ENCODE measurements at regions not wholly inside any gene's neighbourhood (a gene's known extent, or its start where the extent isn't known, plus 50 kb on each side); places are given as distances from the start of the nearest gene placed in this dataset.
"Not testable (repeated sequence)": the region's sequence is repeated elsewhere in the genome, so short reads cannot be mapped to it uniquely, and the experiment has no call there.

DNA sequence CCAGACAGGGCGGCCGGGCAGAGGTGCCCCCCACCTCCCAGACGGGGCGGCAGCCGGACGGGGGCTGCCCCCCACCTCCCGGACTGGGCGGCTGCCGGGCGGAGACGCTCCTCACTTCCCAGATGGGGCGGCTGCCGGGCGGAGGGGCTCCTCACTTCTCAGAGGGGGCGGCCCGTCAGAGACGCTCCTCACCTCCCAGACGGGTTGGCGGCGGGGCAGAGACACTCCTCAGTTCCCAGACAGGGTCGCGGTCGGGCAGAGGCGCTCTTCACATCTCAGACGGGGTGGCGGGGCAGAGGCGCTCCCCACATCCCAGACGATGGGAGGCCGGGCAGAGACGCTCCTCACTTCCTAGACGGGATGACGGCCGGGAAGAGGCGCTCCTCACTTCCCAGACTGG is 68.5 kb upstream of the GPC4 start:
- not testable (repeated sequence) for H3K9me3 Mint-ChIP-seq (ENCODE audit: unreplicated experiment); H3K27ac Mint-ChIP-seq (ENCODE audit: unreplicated experiment); DNase-seq (ENCODE audit: extremely low spot score, unreplicated experiment); H3K4me3 Mint-ChIP-seq (ENCODE audit: unreplicated experiment); H3K27me3 Mint-ChIP-seq (ENCODE audit: unreplicated experiment); H3K36me3 Mint-ChIP-seq (ENCODE audit: unreplicated experiment)
- H3K4me1 Mint-ChIP-seq (ENCODE audit: unreplicated experiment), result peaks cover 14% of the 10 kb centered on the region

DNA sequence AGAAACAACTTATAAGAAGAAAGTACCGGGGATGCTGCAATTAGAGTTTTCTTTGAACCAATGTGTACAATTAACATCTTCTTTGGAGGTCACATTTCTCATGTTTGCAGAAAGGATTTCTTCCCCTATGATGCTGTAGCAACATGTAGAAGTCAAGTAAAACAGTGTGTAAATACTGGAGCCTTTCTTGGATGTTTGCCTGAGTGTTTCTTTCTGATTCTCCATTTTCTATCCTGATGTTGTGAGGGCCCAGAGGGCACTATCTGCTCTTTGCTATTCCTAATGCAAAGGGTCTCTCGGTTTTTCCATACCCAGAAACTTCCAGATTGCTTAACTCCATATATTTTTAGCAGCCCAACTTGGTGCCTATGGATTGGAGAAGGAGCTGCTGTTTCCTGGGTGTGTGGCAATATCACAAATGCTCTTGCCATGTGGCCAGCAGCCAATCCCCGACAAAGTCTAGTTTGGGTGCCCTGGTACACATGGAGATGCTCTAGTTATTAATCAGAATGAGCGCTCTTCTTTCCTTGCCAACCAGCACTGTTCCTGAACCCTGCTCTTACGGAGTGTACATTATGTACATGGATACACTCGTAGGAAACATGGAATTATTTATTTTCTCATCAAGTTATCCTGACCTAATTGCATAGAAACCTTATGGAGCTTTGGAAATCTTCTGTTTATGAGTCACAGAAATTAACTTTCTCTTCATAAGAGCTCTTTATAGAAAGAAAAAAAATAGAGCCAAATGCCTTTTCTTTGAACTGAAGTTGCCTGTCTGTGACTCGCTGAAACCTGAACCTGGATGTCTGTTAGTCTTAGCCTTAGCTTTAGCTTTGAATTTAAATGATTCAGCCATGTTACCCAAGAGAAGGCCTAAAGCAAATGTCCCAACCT is 67.0 kb upstream of the GPC4 start:
- H3K27ac Mint-ChIP-seq (ENCODE audit: unreplicated experiment), result peak overlapping the region; percentile 29
- DNase-seq (ENCODE audit: extremely low spot score, unreplicated experiment), result no peak
- H3K36me3 Mint-ChIP-seq (ENCODE audit: unreplicated experiment), result no peaks in the 10 kb centered on the region
- H3K9me3 Mint-ChIP-seq (ENCODE audit: unreplicated experiment), result no peaks in the 10 kb centered on the region
- TF ChIP-seq, protein P1, sequence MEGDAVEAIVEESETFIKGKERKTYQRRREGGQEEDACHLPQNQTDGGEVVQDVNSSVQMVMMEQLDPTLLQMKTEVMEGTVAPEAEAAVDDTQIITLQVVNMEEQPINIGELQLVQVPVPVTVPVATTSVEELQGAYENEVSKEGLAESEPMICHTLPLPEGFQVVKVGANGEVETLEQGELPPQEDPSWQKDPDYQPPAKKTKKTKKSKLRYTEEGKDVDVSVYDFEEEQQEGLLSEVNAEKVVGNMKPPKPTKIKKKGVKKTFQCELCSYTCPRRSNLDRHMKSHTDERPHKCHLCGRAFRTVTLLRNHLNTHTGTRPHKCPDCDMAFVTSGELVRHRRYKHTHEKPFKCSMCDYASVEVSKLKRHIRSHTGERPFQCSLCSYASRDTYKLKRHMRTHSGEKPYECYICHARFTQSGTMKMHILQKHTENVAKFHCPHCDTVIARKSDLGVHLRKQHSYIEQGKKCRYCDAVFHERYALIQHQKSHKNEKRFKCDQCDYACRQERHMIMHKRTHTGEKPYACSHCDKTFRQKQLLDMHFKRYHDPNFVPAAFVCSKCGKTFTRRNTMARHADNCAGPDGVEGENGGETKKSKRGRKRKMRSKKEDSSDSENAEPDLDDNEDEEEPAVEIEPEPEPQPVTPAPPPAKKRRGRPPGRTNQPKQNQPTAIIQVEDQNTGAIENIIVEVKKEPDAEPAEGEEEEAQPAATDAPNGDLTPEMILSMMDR (IDR thresholded peaks at IDR 0.05), result no peak
- no peak overlapping the region for H3K4me3 Mint-ChIP-seq (ENCODE audit: unreplicated experiment)
- peaks cover 28% of the 10 kb centered on the region for H3K4me1 Mint-ChIP-seq (ENCODE audit: unreplicated experiment)
- no peaks in the 10 kb centered on the region for H3K27me3 Mint-ChIP-seq (ENCODE audit: unreplicated experiment)

DNA sequence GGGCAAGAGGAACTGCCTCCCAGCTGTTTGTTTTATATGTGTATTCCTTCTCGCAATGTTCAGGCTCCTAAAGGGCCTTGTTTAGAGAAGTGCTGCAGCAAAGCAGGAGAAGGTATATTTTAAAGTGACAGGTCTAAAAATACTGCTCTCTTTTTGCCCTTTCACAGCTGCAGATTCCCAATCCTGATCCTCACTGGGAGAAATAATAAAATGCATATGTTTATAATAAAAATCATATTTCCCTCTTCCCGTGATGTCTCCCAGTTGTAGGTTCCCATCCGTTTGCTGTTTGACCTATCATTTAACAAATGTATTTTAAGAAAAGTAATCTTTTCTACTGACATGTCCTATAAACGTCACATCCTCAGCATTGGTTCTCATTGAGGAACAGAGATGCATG is 62.7 kb upstream of the GPC4 start:
- no peaks in the 10 kb centered on the region for H3K9me3 Mint-ChIP-seq (ENCODE audit: unreplicated experiment)
- DNase-seq (ENCODE audit: extremely low spot score, unreplicated experiment), result no peak
- peaks cover 4% of the 10 kb centered on the region for H3K27me3 Mint-ChIP-seq (ENCODE audit: unreplicated experiment)
- TF ChIP-seq, protein P1 (IDR thresholded peaks at IDR 0.05), result no peak
- peaks cover 47% of the 10 kb centered on the region for H3K4me1 Mint-ChIP-seq (ENCODE audit: unreplicated experiment)
- H3K4me3 Mint-ChIP-seq (ENCODE audit: unreplicated experiment), result no peak overlapping the region
- peak overlapping the region; percentile 77 for H3K27ac Mint-ChIP-seq (ENCODE audit: unreplicated experiment)
- no peaks in the 10 kb centered on the region for H3K36me3 Mint-ChIP-seq (ENCODE audit: unreplicated experiment)

DNA sequence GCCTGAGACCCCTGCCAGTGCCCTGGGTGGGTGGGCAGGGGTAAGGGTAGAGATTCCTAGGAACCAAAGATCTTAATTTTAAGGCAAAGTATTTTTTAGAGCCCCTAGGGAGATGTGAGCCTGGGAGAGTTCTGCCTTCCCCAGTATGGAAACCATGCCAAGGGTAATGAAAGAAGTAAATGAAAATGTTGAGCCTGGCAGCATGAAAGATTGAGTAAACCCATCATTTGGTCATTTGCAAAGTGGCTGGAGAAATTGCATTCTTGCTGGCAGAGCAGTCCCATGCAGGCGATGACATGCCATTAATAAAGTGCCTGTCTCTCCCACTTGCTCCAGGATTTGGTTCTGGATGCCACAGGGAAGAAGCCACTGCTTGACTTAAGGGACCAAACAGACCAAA is 60.7 kb upstream of the GPC4 start:
- Mint-ChIP-seq H3K27ac (ENCODE audit: unreplicated experiment) (peak overlapping the region; percentile 42), H3K9me3 (ENCODE audit: unreplicated experiment) (no peaks in the 10 kb centered on the region), H3K27me3 (ENCODE audit: unreplicated experiment) (peaks cover 10% of the 10 kb centered on the region), H3K36me3 (ENCODE audit: unreplicated experiment) (no peaks in the 10 kb centered on the region), H3K4me1 (ENCODE audit: unreplicated experiment) (peaks cover 37% of the 10 kb centered on the region), H3K4me3 (ENCODE audit: unreplicated experiment) (no peak overlapping the region)
- TF ChIP-seq, protein P1 (IDR thresholded peaks at IDR 0.05), result no peak
- no peak for DNase-seq (ENCODE audit: extremely low spot score, unreplicated experiment)

DNA sequence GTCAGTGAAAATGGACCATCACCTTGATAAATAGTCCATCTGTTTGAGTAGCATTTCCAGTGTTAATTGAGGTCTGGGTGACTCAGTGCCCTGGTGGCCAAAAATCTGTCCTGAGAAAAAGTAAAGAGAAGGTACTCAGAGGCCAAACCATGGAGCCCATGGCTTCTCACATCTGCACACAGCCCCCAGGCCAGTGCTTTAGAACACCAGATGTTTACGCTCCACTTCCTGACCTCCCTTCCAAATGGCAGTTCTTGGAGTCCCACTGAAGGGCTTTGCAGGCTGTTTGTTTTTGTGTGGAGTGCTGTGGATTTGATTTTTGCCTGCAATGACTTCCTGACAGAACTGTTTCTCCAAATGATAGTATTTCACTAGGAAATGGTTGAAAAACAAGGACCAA is 60.2 kb upstream of the GPC4 start:
- Mint-ChIP-seq H3K4me1 (ENCODE audit: unreplicated experiment) (peaks cover 37% of the 10 kb centered on the region), H3K36me3 (ENCODE audit: unreplicated experiment) (no peaks in the 10 kb centered on the region), H3K27ac (ENCODE audit: unreplicated experiment) (peak overlapping the region; percentile 42), H3K4me3 (ENCODE audit: unreplicated experiment) (no peak overlapping the region), H3K9me3 (ENCODE audit: unreplicated experiment) (no peaks in the 10 kb centered on the region), H3K27me3 (ENCODE audit: unreplicated experiment) (peaks cover 10% of the 10 kb centered on the region)
- TF ChIP-seq, protein P1 (IDR thresholded peaks at IDR 0.05), result no peak
- DNase-seq (ENCODE audit: extremely low spot score, unreplicated experiment), result no peak

Measured in osteocyte (in vitro differentiated cells).